GM12891 (cell line): ENCODE measurements at regions not wholly inside any gene's neighbourhood (a gene's known extent, or its start where the extent isn't known, plus 50 kb on each side); places are given as distances from the start of the nearest gene placed in this dataset.

Experiments
- POLR2A ChIP-seq: IDR thresholded peaks from 2 replicates; pipeline ENCODE4 v1.6.1; 2011; ENCODE audit warnings: low read depth, low read length, control low read depth
- POLR2AphosphoS5 ChIP-seq: IDR thresholded peaks from 2 replicates; pipeline ENCODE4 v1.6.1; 2011; ENCODE audit warnings: low read depth, low read length, control low read depth
- POU2F2 ChIP-seq: IDR thresholded peaks from 2 replicates; pipeline ENCODE4 v1.6.1; 2011; ENCODE audit warnings: low read depth, mild to moderate bottlenecking, control low read depth, low read length, moderate library complexity
- TAF1 ChIP-seq: IDR thresholded peaks from 2 replicates; pipeline ENCODE4 v1.6.1; 2011; ENCODE audit warnings: low read depth, low read length, control low read depth

DNA sequence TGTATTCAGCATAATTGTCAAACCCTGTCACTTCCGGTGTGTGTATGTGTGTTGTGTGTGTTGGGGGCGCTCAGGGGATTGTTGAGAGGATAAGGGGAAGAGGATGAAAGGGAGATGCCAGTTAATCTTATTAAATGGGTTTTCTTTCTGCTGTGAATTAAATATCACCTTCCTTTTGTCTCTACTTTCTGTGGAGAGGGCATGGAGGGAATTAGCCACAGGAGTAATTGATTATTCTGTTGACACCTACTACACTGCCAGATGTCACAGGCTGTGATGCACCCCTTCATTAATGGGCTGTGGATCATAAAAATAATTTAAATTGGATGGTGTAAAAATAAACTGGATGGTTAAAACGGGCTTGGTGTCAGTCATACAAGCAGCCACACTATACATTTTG is 311.9 kb downstream of the MDFIC start:
- TF ChIP-seq POLR2A = no peak
- no peak for TF ChIP-seq TAF1
- no peak for TF ChIP-seq POLR2AphosphoS5
- no peak for TF ChIP-seq POU2F2
